Renal pelvis (tissue), 1 donor: ENCODE measurements at regions not wholly inside any gene's neighbourhood (a gene's known extent, or its start where the extent isn't known, plus 50 kb on each side); places are given as distances from the start of the nearest gene placed in this dataset.

Experiments used
- DNase-seq: peaks from one replicate; pipeline ENCODE4 v3.0.0-alpha.2; 2013

- no peak for DNase-seq
Observed at GRCh38 chr2:107627164-107627563, 199.5 kb upstream of the RGPD4 start.

- no peak for DNase-seq
Observed at GRCh38 chr2:107627926-107628325, 198.8 kb upstream of the RGPD4 start.

GRCh38 chr2:107633580-107634147 lies 193.0 kb upstream of the RGPD4 start:
- no peak for DNase-seq

GRCh38 chr2:107634172-107634571 lies 192.5 kb upstream of the RGPD4 start:
- DNase-seq = no peak

- DNase-seq = no peak
Observed at GRCh38 chr2:107635883-107636282, 190.8 kb upstream of the RGPD4 start.

GRCh38 chr2:107645586-107645985 lies 181.1 kb upstream of the RGPD4 start:
- no peak for DNase-seq

GRCh38 chr2:107648781-107649404 lies 177.8 kb upstream of the RGPD4 start:
- no peak for DNase-seq

- DNase-seq = no peak
Observed at GRCh38 chr2:107657049-107657448, 169.6 kb upstream of the RGPD4 start.

GRCh38 chr2:107663632-107664031 lies 163.1 kb upstream of the RGPD4 start:
- DNase-seq = no peak

- no peak for DNase-seq
Observed at GRCh38 chr2:107669335-107669734, 157.4 kb upstream of the RGPD4 start.

- no peak for DNase-seq
Observed at GRCh38 chr2:107681936-107682335, 144.8 kb upstream of the RGPD4 start.

- DNase-seq = no peak
Observed at GRCh38 chr2:107684421-107684820, 142.3 kb upstream of the RGPD4 start.

GRCh38 chr2:107685421-107685986 lies 141.2 kb upstream of the RGPD4 start:
- DNase-seq = no peak

GRCh38 chr2:107687073-107687472 lies 139.6 kb upstream of the RGPD4 start:
- no peak for DNase-seq

GRCh38 chr2:107688135-107688534 lies 138.6 kb upstream of the RGPD4 start:
- DNase-seq = no peak

- DNase-seq = no peak
Observed at GRCh38 chr2:107693604-107694003, 133.1 kb upstream of the RGPD4 start.

GRCh38 chr2:107694667-107695066 lies 132.0 kb upstream of the RGPD4 start:
- DNase-seq = no peak

GRCh38 chr2:107697385-107697784 lies 129.3 kb upstream of the RGPD4 start:
- DNase-seq = no peak

GRCh38 chr2:107698861-107699260 lies 127.8 kb upstream of the RGPD4 start:
- DNase-seq = no peak

- no peak for DNase-seq
Observed at GRCh38 chr2:107700073-107700472, 126.6 kb upstream of the RGPD4 start.

- no peak for DNase-seq
Observed at GRCh38 chr2:107711941-107712340, 114.8 kb upstream of the RGPD4 start.

- DNase-seq = no peak
Observed at GRCh38 chr2:107712857-107713256, 113.8 kb upstream of the RGPD4 start.

- DNase-seq = no peak
Observed at GRCh38 chr2:107717661-107718060, 109.0 kb upstream of the RGPD4 start.

GRCh38 chr2:107719141-107719540 lies 107.6 kb upstream of the RGPD4 start:
- DNase-seq = no peak
